K562 (cell line): ENCODE measurements at regions not wholly inside any gene's neighbourhood (a gene's known extent, or its start where the extent isn't known, plus 50 kb on each side); places are given as distances from the start of the nearest gene placed in this dataset.

ENCODE experiments used
- ATAC-seq: fragments of 200-7000 bp; cut with Tn5 transposase; 3 replicates; pipeline ENCODE4 v1.9.1; 2020; ENCODE audit warnings: moderate library complexity
- BruUV-seq: library from RNA; stranded (reverse); fragments of 400-500 nt; replicated peaks from 2 replicates; lab custom pipeline; 2021; lab: Mats Ljungman, UMichigan
- CTCF ChIA-PET: fragments of 300-600 bp; formaldehyde crosslinking; extraction: SDS; loops from one replicate; lab custom pipeline; 2021; ENCODE audit warnings: low intra/inter-chr PET ratio; lab: Yijun Ruan, JAX
- POLR2A ChIA-PET: fragments of 300-600, 350-650 bp; sonication (Branson Sonifier 250); formaldehyde crosslinking; extraction: SDS; loops from one replicate; lab custom pipeline; 2021; ENCODE audit warnings: antibody characterized with exemption, inconsistent platforms; lab: Yijun Ruan, JAX
- DNase-seq, 4 experiments: peaks; one replicate each; pipeline versions ENCODE4 v3.0.0 to v3.0.0-alpha.2; 2011 to 2018; ENCODE audit warnings: low spot score in 3 of 4, mixed read lengths in 3 of 4; ENCODE audit errors: extremely low read depth in 1 of 4
- FAIRE-seq: peaks from 2 replicates; lab custom pipeline; 2011; peaks lifted over from hg19 to GRCh38; lab: Jason Lieb, UNC
- H2AFZ ChIP-seq: 2 replicates; pipeline ENCODE4 v1.6.0; 2011; ENCODE audit warnings: low read depth, low read length, control low read depth, inconsistent platforms
- H3K27ac ChIP-seq: fragments of 200-600 bp; 3 replicates; pipeline ENCODE4 v1.8.0; 2011; ENCODE audit warnings: low read depth, mild to moderate bottlenecking, control low read depth, inconsistent platforms, low read length, moderate library complexity, mixed read lengths; ENCODE audit errors: extremely low read depth
- H3K27me3 ChIP-seq, 2 experiments: fragments of 300-600 bp in 1 of 2; 2 replicates in 1 of 2; 3 replicates in 1 of 2; pipeline versions ENCODE4 v1.6.0 to v1.8.0; 2011; ENCODE audit warnings: inconsistent platforms in 2 of 2, low read length in 2 of 2, mild to moderate bottlenecking in 1 of 2, mixed read lengths in 1 of 2, moderate library complexity in 1 of 2; ENCODE audit not compliant: control insufficient read depth in 2 of 2, insufficient read depth in 2 of 2
- H3K36me3 ChIP-seq: fragments of 300-600 bp; 3 replicates; pipeline ENCODE4 v1.8.0; 2011; ENCODE audit warnings: mild to moderate bottlenecking, low read length, inconsistent platforms; ENCODE audit not compliant: control insufficient read depth, insufficient read depth
- H3K4me1 ChIP-seq, 2 experiments: fragments of 200-600 bp in 1 of 2; replicated peaks in 1 of 2; 2 replicates in 1 of 2; 3 replicates in 1 of 2; pipeline versions ENCODE4 v1.5.1 to v1.8.0; 2011; ENCODE audit warnings: inconsistent platforms in 2 of 2, low read length in 2 of 2, mild to moderate bottlenecking in 1 of 2, mixed read lengths in 1 of 2, moderate library complexity in 1 of 2; ENCODE audit not compliant: control insufficient read depth in 2 of 2, insufficient read depth in 2 of 2
- H3K4me2 ChIP-seq: 2 replicates; pipeline ENCODE4 v1.6.1; 2011; ENCODE audit warnings: low read length, control low read depth, inconsistent platforms, mixed read lengths; ENCODE audit not compliant: insufficient read depth
- H3K4me3 ChIP-seq: fragments of 200-600 bp; sonication (generic), shearing (Covaris generic); 2 replicates; pipeline ENCODE4 v1.5.1; 2016; ENCODE audit warnings: control low read depth, inconsistent platforms
- H3K79me2 ChIP-seq: fragments of 200-600 bp; 3 replicates; pipeline ENCODE4 v1.8.0; 2011; ENCODE audit warnings: low read length, inconsistent platforms; ENCODE audit not compliant: control insufficient read depth, insufficient read depth
- H3K9ac ChIP-seq, 2 experiments: 2 replicates each; pipeline versions ENCODE4 v1.6.0 to v1.6.1; 2011; ENCODE audit warnings: low read depth in 2 of 2, low read length in 2 of 2, control low read depth in 1 of 2, inconsistent platforms in 1 of 2, mild to moderate bottlenecking in 1 of 2, mixed read lengths in 1 of 2; ENCODE audit not compliant: insufficient read depth in 1 of 2
- H3K9me1 ChIP-seq: one replicate; pipeline ENCODE4 v1.6.0; 2011; ENCODE audit warnings: inconsistent platforms, mild to moderate bottlenecking, low read length, moderate library complexity; ENCODE audit not compliant: control insufficient read depth, insufficient read depth
- H3K9me3 ChIP-seq: replicated peaks from 2 replicates; pipeline ENCODE4 v1.5.1; 2011; ENCODE audit warnings: low read depth, low read length, inconsistent platforms; ENCODE audit not compliant: control insufficient read depth, insufficient read depth
- H4K20me1 ChIP-seq: replicated peaks from 2 replicates; pipeline ENCODE4 v1.6.1; 2011; ENCODE audit warnings: low read length, inconsistent platforms, mixed read lengths; ENCODE audit not compliant: control insufficient read depth, insufficient read depth
- ATF7 ChIP-seq: fragments of 450-650 bp; IDR thresholded peaks from 2 replicates; pipeline ENCODE4 v1.7.1; 2014; ENCODE audit warnings: mild to moderate bottlenecking, moderate library complexity
- EP400 ChIP-seq: fragments of 450-650 bp; IDR thresholded peaks from 2 replicates; pipeline ENCODE4 v1.6.1; 2017; ENCODE audit warnings: antibody characterized with exemption, mild to moderate bottlenecking, moderate library complexity
- FOXO4 ChIP-seq: fragments of 450-650 bp; formaldehyde crosslinking; IDR thresholded peaks from 2 replicates; pipeline ENCODE4 v1.4.0; 2020; ENCODE audit warnings: mild to moderate bottlenecking, moderate library complexity
- KDM5B ChIP-seq: fragments of 200-600 bp; sonication (generic); IDR thresholded peaks from 2 replicates; pipeline ENCODE4 v1.6.1; 2012; ENCODE audit warnings: low read depth, mild to moderate bottlenecking, moderate library complexity, low read length, control low read depth, inconsistent platforms; ENCODE audit not compliant: insufficient replicate concordance
- MECOM ChIP-seq: fragments of 250-450 bp; sonication (Bioruptor Pico); IDR thresholded peaks from 2 replicates; pipeline ENCODE4 v1.8.0; 2022; ENCODE audit warnings: inconsistent platforms
- MED1 ChIP-seq: sonication (generic); formaldehyde crosslinking; IDR thresholded peaks from 2 replicates; pipeline ENCODE4 v1.8.1; 2023; ENCODE audit warnings: missing genetic modification reagents, borderline replicate concordance
- PCBP1 ChIP-seq: fragments of 200-400 bp; formaldehyde crosslinking; IDR thresholded peaks from 2 replicates; pipeline ENCODE4 v1.6.1; 2018; ENCODE audit warnings: mild to moderate bottlenecking, low read depth, low read length; ENCODE audit not compliant: poor library complexity, severe bottlenecking
- RUNX1 ChIP-seq: sonication (generic); IDR thresholded peaks from 2 replicates; pipeline ENCODE4 v1.6.1; 2016; ENCODE audit warnings: antibody characterized with exemption, low read depth
- SMAD2 ChIP-seq: fragments of 150-350 bp; IDR thresholded peaks from 2 replicates; pipeline ENCODE4 v1.6.1; 2014; ENCODE audit warnings: low read depth, mild to moderate bottlenecking, low read length
- SUPT5H ChIP-seq: fragments of 450-650 bp; IDR thresholded peaks from 2 replicates; pipeline ENCODE4 v1.6.1; 2016
- TAL1 ChIP-seq: fragments of 450-650 bp; IDR thresholded peaks from 2 replicates; pipeline ENCODE4 v1.6.1; 2016; ENCODE audit warnings: mild to moderate bottlenecking
- ZBTB7A ChIP-seq: IDR thresholded peaks from 2 replicates; pipeline ENCODE4 v1.6.1; 2011; ENCODE audit warnings: low read depth, mild to moderate bottlenecking, low read length, moderate library complexity, borderline replicate concordance; ENCODE audit not compliant: control insufficient read depth
- ZBTB9 ChIP-seq: fragments of 450-650 bp; formaldehyde crosslinking; IDR thresholded peaks from 2 replicates; pipeline ENCODE4 v1.4.0; 2020; ENCODE audit warnings: mild to moderate bottlenecking, moderate library complexity
- ZNF124 ChIP-seq: sonication (generic); formaldehyde crosslinking; IDR thresholded peaks from 2 replicates; pipeline ENCODE4 v1.8.1; 2022; ENCODE audit warnings: missing genetic modification reagents
- ZNF212 ChIP-seq: fragments of 450-650 bp; formaldehyde crosslinking; IDR thresholded peaks from 2 replicates; pipeline ENCODE4 v1.4.0; 2020; ENCODE audit warnings: mild to moderate bottlenecking
- ZNF384 ChIP-seq: IDR thresholded peaks from 2 replicates; pipeline ENCODE4 v1.6.1; 2012; ENCODE audit warnings: low read depth, low read length, improper control_type of control experiment
- WGBS: fragments of 100-300 bp; shearing (Covaris generic); methylation state at CpG from one replicate; pipeline ENCODE4 v1.1.6; 2016; ENCODE audit warnings: low coverage, mixed read lengths; ENCODE audit not compliant: insufficient coverage; ENCODE audit errors: missing lambda C conversion rate; 5-methylcytosine and 5-hydroxymethylcytosine counted together
- in situ Hi-C: fragments of 300-500 bp; cut with MboI; formaldehyde crosslinking; loops from 4 replicates; pipeline ENCODE4 v1.15.0; 2018; ENCODE audit warnings: inconsistent platforms, mixed read lengths
- intact Hi-C: fragments of 100-400 bp; cut with micrococcal nuclease; formaldehyde crosslinking; loops from 2 replicates; pipeline ENCODE4 v1.14.2; 2022

GRCh38 chr5:128630121-128630520, 92.1 kb upstream of the FBN2 start:
- Histone ChIP-seq H3K9me3 (no peaks in the 10 kb centered on the region), H3K27me3 (no peaks in the 10 kb centered on the region), H3K9me1 (no peaks in the 10 kb centered on the region), H4K20me1 (no peaks in the 10 kb centered on the region), H3K4me1 (no peaks in the 10 kb centered on the region), H3K9ac (no peak overlapping the region)
- in situ Hi-C loops: no loop called here
- POLR2A ChIA-PET: no interaction called here
- CTCF ChIA-PET: no interaction called here
- ATAC-seq: no peak
- no TSS peak for BruUV-seq
- intact Hi-C loops: no loop called here
- TF ChIP-seq ZNF124 (CRISPR knock-in tag): no peak
- no peak for TF ChIP-seq MED1
- no peak for TF ChIP-seq SMAD2
- no peak for TF ChIP-seq TAL1
- no peak for TF ChIP-seq ATF7
- TF ChIP-seq ZBTB7A: no peak
- TF ChIP-seq KDM5B: no peak
- TF ChIP-seq ZNF212 (CRISPR knock-in tag): no peak
- no peak for TF ChIP-seq ZBTB9 (CRISPR knock-in tag)
- TF ChIP-seq FOXO4 (CRISPR knock-in tag): no peak
- no peak for TF ChIP-seq MECOM (CRISPR knock-in tag)
- TF ChIP-seq PCBP1: no peak
- no peak for TF ChIP-seq ZNF384
- no peak for TF ChIP-seq RUNX1
- TF ChIP-seq SUPT5H: no peak
- TF ChIP-seq EP400: no peak
- TF ChIP-seq, all 486 proteins: peak for 0
- H3K27ac ChIP-seq: no peak overlapping the region
- no peaks in the 10 kb centered on the region for H3K36me3 ChIP-seq
- FAIRE-seq: no peak
- no peak for DNase-seq
- no peak overlapping the region for H3K4me3 ChIP-seq
- no peak overlapping the region for H3K4me2 ChIP-seq
- 6% methylated on average over 1 of the region's 1 CpG for WGBS
- no peaks in the 10 kb centered on the region for H3K79me2 ChIP-seq
- H2AFZ ChIP-seq: no peak overlapping the region
